HAP-1 (cell line): ENCODE measurements at regions not wholly inside any gene's neighbourhood (a gene's known extent, or its start where the extent isn't known, plus 50 kb on each side); places are given as distances from the start of the nearest gene placed in this dataset.
"Not testable (repeated sequence)": the region's sequence is repeated elsewhere in the genome, so short reads cannot be mapped to it uniquely, and the experiment has no call there.

Experiments
- DNase-seq, 2 experiments: peaks; one replicate each; pipeline ENCODE4 v3.0.0-alpha.2; 2016 to 2020; ENCODE audit warnings: low spot score in 2 of 2
- H3K27me3 ChIP-seq: fragments of 250-450 bp; sonication (Bioruptor Pico); 2 replicates; pipeline ENCODE4 v1.5.1; 2020; ENCODE audit warnings: low read depth, mild to moderate bottlenecking, moderate library complexity
- H3K36me3 ChIP-seq: fragments of 250-450 bp; sonication (Bioruptor Pico); replicated peaks from 2 replicates; pipeline ENCODE4 v1.5.1; 2020; ENCODE audit warnings: mild to moderate bottlenecking
- H3K4me1 ChIP-seq: fragments of 250-450 bp; sonication (Bioruptor Pico); 2 replicates; pipeline ENCODE4 v1.5.1; 2020; ENCODE audit warnings: mild to moderate bottlenecking
- H3K4me3 ChIP-seq: fragments of 250-450 bp; sonication (Bioruptor Pico); 2 replicates; pipeline ENCODE4 v1.5.1; 2020; ENCODE audit warnings: mild to moderate bottlenecking, moderate library complexity
- H3K9me3 ChIP-seq: fragments of 250-450 bp; sonication (Bioruptor Pico); 2 replicates; pipeline ENCODE4 v1.5.1; 2020; ENCODE audit warnings: mild to moderate bottlenecking, moderate library complexity
- in situ Hi-C: fragments of 300-500 bp; cut with MboI; formaldehyde crosslinking; loops from 3 replicates; pipeline ENCODE4 v1.14.3; 2020; ENCODE audit warnings: low sequenced_read_pairs, inconsistent platforms, mixed read lengths

GRCh38 chr1:116284819-116285390, 88.1 kb upstream of the ATP1A1 start:
- Histone ChIP-seq H3K36me3 (no peaks in the 10 kb centered on the region), H3K4me3 (no peak overlapping the region), H3K9me3 (no peaks in the 10 kb centered on the region), H3K27me3 (no peaks in the 10 kb centered on the region), H3K4me1 (no peaks in the 10 kb centered on the region)
- in situ Hi-C loops: no loop called here
- DNase-seq: no peak

- Histone ChIP-seq H3K36me3 (no peaks in the 10 kb centered on the region), H3K4me3 (no peak overlapping the region), H3K9me3 (no peaks in the 10 kb centered on the region), H3K27me3 (no peaks in the 10 kb centered on the region), H3K4me1 (no peaks in the 10 kb centered on the region)
- in situ Hi-C loops: no loop called here
- no peak for DNase-seq
Measured at GRCh38 chr1:116286541-116286971, 86.5 kb upstream of the ATP1A1 start.

GRCh38 chr1:116287341-116288200, 85.5 kb upstream of the ATP1A1 start:
- H3K4me1 ChIP-seq: no peaks in the 10 kb centered on the region

GRCh38 chr1:116288201-116288598, 84.8 kb upstream of the ATP1A1 start:
- in situ Hi-C loops: no loop called here
- H3K27me3 ChIP-seq: no peaks in the 10 kb centered on the region
- no peak for DNase-seq
- H3K4me3 ChIP-seq: no peak overlapping the region
- no peaks in the 10 kb centered on the region for H3K9me3 ChIP-seq
- no peaks in the 10 kb centered on the region for H3K36me3 ChIP-seq
- no peaks in the 10 kb centered on the region for H3K4me1 ChIP-seq

More at GRCh38 chr1:116287341-116288200, 85.5 kb upstream of the ATP1A1 start:
- H3K4me3 ChIP-seq: no peak overlapping the region
- DNase-seq: no peak
- H3K27me3 ChIP-seq: no peaks in the 10 kb centered on the region
- in situ Hi-C loops: no loop called here
- H3K36me3 ChIP-seq: no peaks in the 10 kb centered on the region
- no peaks in the 10 kb centered on the region for H3K9me3 ChIP-seq

- Histone ChIP-seq H3K36me3 (no peaks in the 10 kb centered on the region), H3K27me3 (no peaks in the 10 kb centered on the region), H3K9me3 (no peaks in the 10 kb centered on the region), H3K4me1 (no peaks in the 10 kb centered on the region), H3K4me3 (no peak overlapping the region)
- in situ Hi-C loops: no loop called here
- DNase-seq: no peak
Measured at GRCh38 chr1:116289193-116289592, 83.9 kb upstream of the ATP1A1 start.

GRCh38 chr1:116290085-116290705, 82.8 kb upstream of the ATP1A1 start:
- no peaks in the 10 kb centered on the region for H3K27me3 ChIP-seq
- no peaks in the 10 kb centered on the region for H3K36me3 ChIP-seq
- no peaks in the 10 kb centered on the region for H3K4me1 ChIP-seq
- no peak overlapping the region for H3K4me3 ChIP-seq
- no peak for DNase-seq
- no peaks in the 10 kb centered on the region for H3K9me3 ChIP-seq
- in situ Hi-C loops: no loop called here

GRCh38 chr1:116291024-116291423, 82.0 kb upstream of the ATP1A1 start:
- Histone ChIP-seq H3K36me3 (no peaks in the 10 kb centered on the region), H3K4me3 (no peak overlapping the region), H3K9me3 (no peaks in the 10 kb centered on the region), H3K27me3 (no peaks in the 10 kb centered on the region), H3K4me1 (no peaks in the 10 kb centered on the region)
- in situ Hi-C loops: no loop called here
- DNase-seq: no peak

GRCh38 chr1:116292929-116293725, 79.9 kb upstream of the ATP1A1 start:
- no peak for DNase-seq
- Histone ChIP-seq H3K9me3 (no peaks in the 10 kb centered on the region), H3K36me3 (no peaks in the 10 kb centered on the region), H3K4me1 (no peaks in the 10 kb centered on the region), H3K27me3 (no peaks in the 10 kb centered on the region), H3K4me3 (no peak overlapping the region)
- in situ Hi-C loops: no loop called here

GRCh38 chr1:116297495-116298212, 75.4 kb upstream of the ATP1A1 start:
- no peak for DNase-seq
- Histone ChIP-seq H3K36me3 (no peaks in the 10 kb centered on the region), H3K4me3 (no peak overlapping the region), H3K27me3 (no peaks in the 10 kb centered on the region), H3K9me3 (no peaks in the 10 kb centered on the region), H3K4me1 (no peaks in the 10 kb centered on the region)
- in situ Hi-C loops: no loop called here

- H3K4me3 ChIP-seq, H3K4me1 ChIP-seq, DNase-seq, H3K9me3 ChIP-seq, H3K36me3 ChIP-seq, in situ Hi-C loops, H3K27me3 ChIP-seq: not testable (repeated sequence)
Measured at GRCh38 chr1:116298213-116298579, 74.8 kb upstream of the ATP1A1 start.

GRCh38 chr1:116298746-116299145, 74.3 kb upstream of the ATP1A1 start:
- no peak overlapping the region for H3K4me3 ChIP-seq
- no peaks in the 10 kb centered on the region for H3K4me1 ChIP-seq
- no peak for DNase-seq
- H3K36me3 ChIP-seq: no peaks in the 10 kb centered on the region
- no peaks in the 10 kb centered on the region for H3K9me3 ChIP-seq
- no peaks in the 10 kb centered on the region for H3K27me3 ChIP-seq
- in situ Hi-C loops: no loop called here

- in situ Hi-C loops: no loop called here
- no peak for DNase-seq
- no peaks in the 10 kb centered on the region for H3K4me1 ChIP-seq
- H3K4me3 ChIP-seq: no peak overlapping the region
- H3K36me3 ChIP-seq: no peaks in the 10 kb centered on the region
- H3K9me3 ChIP-seq: no peaks in the 10 kb centered on the region
- no peaks in the 10 kb centered on the region for H3K27me3 ChIP-seq
Measured at GRCh38 chr1:116299248-116299647, 73.8 kb upstream of the ATP1A1 start.

GRCh38 chr1:116302281-116302680, 70.8 kb upstream of the ATP1A1 start:
- in situ Hi-C loops: no loop called here

More at GRCh38 chr1:116302281-116302680, 70.8 kb upstream of the ATP1A1 start:
- Histone ChIP-seq H3K4me3 (no peak overlapping the region), H3K4me1 (no peaks in the 10 kb centered on the region), H3K9me3 (no peaks in the 10 kb centered on the region), H3K27me3 (no peaks in the 10 kb centered on the region), H3K36me3 (no peaks in the 10 kb centered on the region)
- no peak for DNase-seq
